Ramos (cell line): ENCODE measurements at regions not wholly inside any gene's neighbourhood (a gene's known extent, or its start where the extent isn't known, plus 50 kb on each side); places are given as distances from the start of the nearest gene placed in this dataset.

Experiments used
- in situ Hi-C: fragments of 300-500 bp; cut with MboI; formaldehyde crosslinking; loops from one replicate; pipeline ENCODE4 v1.14.3; 2022; ENCODE audit warnings: low sequenced_read_pairs; ENCODE audit not compliant: unreplicated experiment

DNA sequence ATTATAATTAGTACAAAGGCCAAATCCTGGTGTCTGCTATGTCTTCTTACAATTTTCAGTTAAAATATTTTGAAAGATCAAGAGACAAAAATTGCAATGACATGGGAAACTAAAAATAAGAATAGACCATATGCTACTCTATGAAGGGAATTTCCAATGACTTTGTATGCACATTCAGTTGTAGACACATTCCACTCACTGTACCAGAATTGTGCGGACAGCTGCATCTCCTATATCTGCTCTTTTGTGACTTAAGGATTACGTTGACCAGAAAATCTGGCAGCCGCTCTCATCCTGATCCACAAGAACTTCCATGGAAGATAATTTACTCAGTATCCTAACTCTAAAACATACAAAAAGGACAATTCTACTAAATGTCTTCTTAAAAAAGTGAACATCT lies 493.9 kb upstream of the KCNMB2 start:
- in situ Hi-C loops, result no loop called here

GRCh38 chr3:178043084-178043483 lies 493.2 kb upstream of the KCNMB2 start:
- in situ Hi-C loops, result no loop called here

DNA sequence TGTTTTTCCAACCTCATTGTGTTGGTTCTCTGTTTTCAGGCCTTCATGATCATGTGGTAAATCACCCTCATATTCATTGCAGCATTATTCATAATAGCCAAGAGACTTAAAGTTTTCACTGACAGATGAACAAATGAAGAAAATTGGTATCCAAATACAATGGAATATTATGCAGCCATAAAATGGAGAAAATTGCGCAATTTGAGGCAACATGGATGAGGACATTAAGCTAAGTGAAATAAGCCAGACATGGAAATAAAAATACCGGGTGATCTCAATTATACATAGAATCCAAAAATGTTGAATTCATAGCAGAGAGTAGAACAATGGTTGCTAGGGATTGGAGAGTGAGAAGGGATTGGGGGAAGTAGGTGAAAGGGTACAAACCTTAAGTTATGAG lies 491.9 kb upstream of the KCNMB2 start:
- in situ Hi-C loops, result no loop called here

- in situ Hi-C loops, result no loop called here
These were observed 488.7 kb upstream of the KCNMB2 start for GRCh38 chr3:178047496-178047895.

DNA sequence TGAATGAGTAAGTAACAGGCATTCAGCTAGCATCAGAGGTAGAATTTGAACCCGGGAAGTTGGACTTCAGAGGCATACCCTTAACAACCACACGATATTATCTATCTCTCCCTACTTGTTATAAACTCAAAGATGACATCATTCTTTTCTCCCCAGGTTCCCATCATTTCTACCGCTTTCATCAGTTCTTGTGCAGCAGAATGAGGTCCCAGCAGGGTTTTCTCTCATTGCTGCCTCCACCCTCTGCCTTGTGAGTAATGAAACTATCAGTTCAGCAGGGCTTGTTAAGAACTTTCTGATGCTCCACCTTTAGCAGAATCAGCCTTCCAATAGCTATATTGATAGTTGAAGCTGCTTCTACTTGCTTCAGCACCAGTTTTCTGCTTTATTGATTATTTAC lies 487.5 kb upstream of the KCNMB2 start:
- in situ Hi-C loops, result no loop called here

- in situ Hi-C loops, result no loop called here
These were observed 481.8 kb upstream of the KCNMB2 start for GRCh38 chr3:178054471-178054870.

- in situ Hi-C loops, result no loop called here
These were observed 480.3 kb upstream of the KCNMB2 start for GRCh38 chr3:178055939-178056338.

- in situ Hi-C loops, result no loop called here
These were observed 479.4 kb upstream of the KCNMB2 start for GRCh38 chr3:178056868-178057267.

DNA sequence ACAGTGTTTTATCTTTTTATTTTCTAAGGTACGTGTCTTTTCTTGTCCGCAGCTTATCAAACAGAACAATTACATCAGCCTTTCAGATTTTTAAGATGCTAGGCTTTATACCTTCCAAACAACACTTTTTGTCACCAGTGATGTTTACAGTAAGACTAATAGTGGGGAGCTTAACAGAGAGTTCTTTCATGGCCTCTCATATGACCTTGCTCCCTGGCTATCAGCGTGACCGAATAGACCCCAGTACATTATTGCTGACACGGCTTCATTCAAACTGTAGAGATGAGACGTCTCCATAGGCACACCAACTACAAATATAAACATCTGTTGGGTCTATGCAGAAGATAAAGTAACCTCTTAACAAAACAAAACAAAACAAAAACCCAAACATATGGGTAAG lies 477.6 kb upstream of the KCNMB2 start:
- in situ Hi-C loops, result no loop called here

- in situ Hi-C loops, result no loop called here
These were observed 477.1 kb upstream of the KCNMB2 start for GRCh38 chr3:178059119-178059518.

- in situ Hi-C loops, result no loop called here
These were observed 476.4 kb upstream of the KCNMB2 start for GRCh38 chr3:178059836-178060235.

- in situ Hi-C loops, result no loop called here
These were observed 475.8 kb upstream of the KCNMB2 start for GRCh38 chr3:178060407-178060806.

DNA sequence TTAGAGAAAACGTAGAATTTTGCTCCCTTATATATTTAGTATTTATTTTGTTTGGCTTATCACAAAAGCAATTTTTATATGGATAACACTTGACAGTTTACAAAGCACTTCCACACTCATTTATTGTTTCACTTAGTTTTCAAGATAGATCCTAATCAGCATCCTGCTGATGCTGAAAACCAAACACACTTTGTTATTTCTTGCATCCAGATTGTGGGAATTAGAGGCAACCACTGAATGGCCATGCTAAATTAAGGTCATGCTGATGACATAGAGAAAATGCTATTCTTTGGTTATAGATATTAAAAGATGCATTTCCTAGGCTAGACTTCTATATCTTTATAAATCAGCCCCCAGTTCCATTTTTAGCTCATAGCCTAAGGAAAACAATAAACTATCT lies 474.1 kb upstream of the KCNMB2 start:
- in situ Hi-C loops, result no loop called here

DNA sequence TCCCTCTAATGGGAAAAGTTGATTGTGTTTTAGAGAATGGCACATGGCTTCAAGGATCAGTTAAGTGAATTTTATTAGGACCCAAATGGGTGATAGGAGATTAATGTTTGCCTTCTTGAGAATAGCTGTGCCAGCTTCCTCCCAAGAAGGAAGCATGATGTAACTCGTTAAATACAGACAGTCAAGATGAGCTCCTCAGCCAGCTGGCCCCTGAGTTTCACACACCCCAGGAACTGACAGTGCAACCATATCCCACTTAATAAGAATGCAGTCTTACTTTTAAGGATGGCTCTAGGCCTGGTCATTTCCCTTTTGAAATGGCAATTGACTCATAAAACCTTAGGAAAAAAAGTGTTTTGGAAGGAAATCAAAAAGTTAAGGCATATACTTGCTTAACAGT lies 472.8 kb upstream of the KCNMB2 start:
- in situ Hi-C loops, result no loop called here

GRCh38 chr3:178067721-178068120 lies 468.5 kb upstream of the KCNMB2 start:
- in situ Hi-C loops, result no loop called here

DNA sequence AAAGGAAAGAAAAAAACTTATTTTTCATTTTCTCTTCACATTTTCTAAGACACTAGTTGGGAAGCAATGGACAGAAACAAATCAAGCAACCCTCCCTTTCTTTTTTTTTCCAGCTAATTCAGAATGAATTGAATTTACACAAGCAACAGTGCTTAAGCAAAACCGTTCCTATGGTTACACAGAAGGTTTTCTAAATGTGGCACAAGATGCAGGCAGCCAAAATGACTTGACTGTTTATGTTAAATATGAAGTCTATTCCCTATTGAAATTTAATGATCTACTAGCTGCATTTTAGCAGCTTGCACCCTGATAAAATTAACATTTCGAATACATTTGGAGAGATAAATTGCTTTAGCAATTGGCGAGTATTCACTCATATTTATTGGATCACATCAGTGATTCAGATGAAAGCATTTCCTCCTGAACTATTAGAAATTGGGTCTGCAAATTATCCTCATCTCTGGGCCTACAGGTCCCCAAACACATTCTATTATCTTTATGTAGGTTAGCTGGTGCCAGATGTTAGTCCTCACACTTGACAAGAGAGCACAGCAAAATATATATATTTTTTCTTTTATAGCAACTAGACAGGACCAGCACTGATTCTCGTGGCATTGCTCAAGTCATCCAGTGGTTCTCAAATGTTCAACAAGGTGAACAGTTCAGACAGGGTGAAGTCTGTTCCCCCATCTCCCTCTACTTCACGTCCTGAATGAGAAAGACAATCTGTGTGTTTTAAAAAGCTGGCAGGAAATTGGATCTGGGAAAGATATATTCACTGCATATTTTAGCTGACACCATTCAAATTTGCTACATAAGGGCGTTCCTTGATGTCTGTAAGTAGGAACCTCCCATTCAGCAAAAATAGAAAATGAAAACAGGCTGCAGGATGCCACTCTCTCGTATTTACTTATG lies 463.6 kb upstream of the KCNMB2 start:
- in situ Hi-C loops, result no loop called here

GRCh38 chr3:178073366-178073765 lies 462.9 kb upstream of the KCNMB2 start:
- in situ Hi-C loops, result no loop called here

DNA sequence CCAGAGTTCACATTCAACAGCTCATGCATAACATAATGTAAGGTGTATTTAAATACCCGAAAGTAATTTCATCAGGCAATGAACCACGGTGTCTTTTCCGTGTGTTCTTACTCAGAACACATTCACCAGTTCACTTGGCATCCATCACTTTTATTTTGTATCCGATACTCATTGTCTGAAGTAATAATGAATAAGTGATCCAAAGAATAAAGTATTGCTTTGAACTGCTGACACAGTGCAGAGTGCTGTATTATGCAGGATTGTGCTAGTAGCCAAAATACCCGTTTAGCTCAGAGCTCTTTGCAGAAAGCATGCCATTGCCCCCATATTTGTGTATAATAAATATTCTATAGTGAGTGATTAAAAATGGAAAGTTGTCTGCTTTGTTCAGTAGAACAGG lies 460.9 kb upstream of the KCNMB2 start:
- in situ Hi-C loops, result no loop called here

GRCh38 chr3:178078953-178079352 lies 457.3 kb upstream of the KCNMB2 start:
- in situ Hi-C loops, result no loop called here

DNA sequence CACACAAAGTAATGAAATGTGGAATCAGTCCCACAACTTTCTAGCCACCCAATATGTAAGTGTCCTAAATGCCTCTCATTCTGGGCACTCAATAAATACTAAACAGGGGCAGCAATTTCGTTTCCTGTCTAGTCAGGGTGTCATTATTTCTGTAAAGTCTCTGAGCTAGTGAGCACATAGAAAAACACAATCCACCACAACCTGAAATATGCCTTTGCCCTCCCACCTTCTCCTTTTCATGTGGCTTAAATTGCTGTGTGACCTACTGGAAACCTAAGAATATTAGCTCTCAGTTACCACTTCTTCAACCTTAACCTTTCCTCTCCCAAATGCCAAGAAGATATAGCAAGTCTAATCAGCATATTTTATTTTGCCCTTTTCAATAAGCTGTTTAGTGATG lies 456.3 kb upstream of the KCNMB2 start:
- in situ Hi-C loops, result no loop called here

DNA sequence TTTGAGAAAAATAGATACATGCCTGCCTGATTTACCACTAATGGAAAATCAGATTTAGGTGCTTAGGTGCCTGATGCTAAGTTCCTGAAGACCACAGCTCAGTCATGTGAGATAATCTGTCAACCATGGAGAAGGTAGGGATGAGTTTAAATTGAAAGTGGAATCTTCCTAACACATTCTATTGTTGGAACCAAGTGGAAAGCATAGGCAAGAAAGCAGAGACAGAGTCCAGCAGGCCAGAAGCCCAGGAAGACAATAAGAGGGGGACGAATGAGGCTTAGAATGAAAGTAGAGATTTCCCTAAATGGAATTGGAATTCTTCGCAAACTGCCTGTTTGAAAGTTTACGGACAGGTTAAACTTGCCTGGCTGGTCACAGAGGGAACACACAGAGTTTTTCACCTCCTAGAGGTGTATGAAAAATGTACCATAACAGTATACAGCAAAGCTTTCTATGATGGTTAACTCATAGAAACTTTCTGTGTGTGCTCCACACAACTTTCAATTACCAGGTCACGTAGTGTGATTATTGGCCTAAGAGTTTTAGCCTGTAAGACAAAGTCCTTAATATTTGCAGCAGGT lies 453.8 kb upstream of the KCNMB2 start:
- in situ Hi-C loops, result no loop called here
